ENCODE measurements at regions not wholly inside any gene's neighbourhood (a gene's known extent, or its start where the extent isn't known, plus 50 kb on each side); places are given as distances from the start of the nearest gene placed in this dataset.

DNA sequence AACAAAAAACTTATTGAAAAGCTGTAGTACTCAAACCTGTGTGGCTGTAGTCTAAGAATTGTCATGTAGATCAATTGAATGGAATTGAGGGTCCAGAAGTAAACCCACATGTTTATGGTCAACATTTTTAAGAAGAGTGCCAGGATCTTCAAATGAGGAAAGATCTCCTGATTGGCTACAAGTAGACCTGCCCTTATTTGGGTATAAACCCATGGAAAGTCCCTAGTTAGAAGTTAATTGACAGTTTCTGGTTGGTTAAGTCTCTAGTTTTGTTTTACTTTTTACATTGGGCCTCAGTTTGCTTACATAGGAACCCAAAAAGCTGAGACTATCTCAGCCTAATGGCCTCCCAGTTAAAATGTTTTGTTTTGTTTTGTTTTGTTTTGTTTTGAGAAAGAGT is 91.9 kb upstream of the RESF1 start:
- no peak for DNase-seq (ENCODE audit: low read depth)

DNA sequence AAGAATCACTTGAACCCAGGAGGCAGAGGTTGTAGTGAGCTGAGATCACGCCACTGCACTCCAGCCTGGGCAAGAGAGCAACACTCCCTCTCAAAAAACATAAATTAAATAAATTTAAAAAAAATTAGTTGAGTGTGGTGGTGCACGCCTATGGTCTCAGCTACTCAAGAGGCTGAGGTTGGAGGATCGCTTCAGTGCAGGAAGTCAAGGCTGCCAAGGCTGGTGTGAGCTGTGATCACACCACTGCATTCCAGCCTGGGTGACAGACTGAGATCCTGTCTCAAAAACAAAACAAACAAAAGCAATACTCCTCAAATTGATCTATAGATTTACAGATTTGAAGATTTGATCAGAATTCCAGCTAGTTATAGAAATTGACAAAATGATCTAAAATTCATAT is 92.7 kb upstream of the RESF1 start:
- no peak for DNase-seq (ENCODE audit: low read depth)

DNA sequence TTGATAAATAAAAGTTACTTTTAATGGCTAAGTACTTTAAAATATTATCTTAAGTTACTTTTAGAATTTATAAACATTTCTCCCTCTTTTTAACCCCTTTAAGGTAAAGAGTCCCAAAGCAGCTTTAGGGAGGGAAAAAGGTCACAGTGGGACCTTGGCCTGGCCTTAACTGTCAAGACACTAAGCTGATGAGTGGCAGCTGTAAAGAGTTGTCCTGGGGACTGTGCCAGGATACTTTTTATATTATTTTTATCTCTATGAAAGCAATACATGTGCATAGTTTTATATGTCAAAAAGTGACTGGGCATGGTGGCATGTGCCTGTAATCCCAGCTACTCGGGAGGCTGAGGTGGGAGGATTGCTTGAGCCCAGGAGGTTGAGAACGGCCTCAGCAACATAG is 94.2 kb upstream of the RESF1 start:
- DNase-seq (ENCODE audit: low read depth), result no peak

DNA sequence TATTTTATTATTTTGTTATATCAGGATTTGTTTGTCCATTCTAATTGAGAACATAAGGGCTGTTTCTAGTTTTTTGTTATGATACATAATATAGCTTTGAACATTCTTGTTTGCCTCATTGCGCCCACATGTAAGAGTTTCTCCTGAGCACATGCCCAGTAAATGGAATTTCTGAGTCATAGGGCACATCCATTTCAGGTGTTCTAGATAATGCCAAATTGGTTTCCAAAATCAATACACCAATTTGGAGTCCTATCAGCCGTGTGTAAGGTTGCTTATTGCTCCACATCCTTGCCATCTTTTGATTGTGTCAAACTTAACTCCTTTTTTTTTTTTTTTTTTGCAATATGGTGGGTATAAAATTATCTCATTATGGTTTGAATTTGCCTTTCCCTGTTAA is 97.9 kb upstream of the RESF1 start:
- no peak for DNase-seq (ENCODE audit: low read depth)

DNA sequence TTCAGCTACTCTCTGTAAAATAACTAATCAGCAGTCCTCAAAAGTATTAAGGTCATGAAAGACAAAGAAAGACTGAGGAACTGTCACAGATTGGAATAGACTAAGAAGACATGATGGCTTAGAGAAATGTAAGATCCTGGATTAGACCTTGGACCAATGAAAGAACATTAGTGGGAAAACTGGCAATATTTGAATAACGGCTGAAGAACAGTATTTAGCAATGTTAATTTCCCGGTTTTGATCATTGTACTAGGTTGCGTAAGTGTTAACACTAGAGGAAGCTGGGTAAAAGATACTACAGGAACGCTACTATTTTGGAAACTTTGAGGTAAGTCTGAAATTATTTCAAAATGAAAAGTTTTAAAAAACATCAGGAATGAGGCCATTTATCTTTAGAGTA is 98.8 kb upstream of the RESF1 start:
- no peak for DNase-seq (ENCODE audit: low read depth)

DNA sequence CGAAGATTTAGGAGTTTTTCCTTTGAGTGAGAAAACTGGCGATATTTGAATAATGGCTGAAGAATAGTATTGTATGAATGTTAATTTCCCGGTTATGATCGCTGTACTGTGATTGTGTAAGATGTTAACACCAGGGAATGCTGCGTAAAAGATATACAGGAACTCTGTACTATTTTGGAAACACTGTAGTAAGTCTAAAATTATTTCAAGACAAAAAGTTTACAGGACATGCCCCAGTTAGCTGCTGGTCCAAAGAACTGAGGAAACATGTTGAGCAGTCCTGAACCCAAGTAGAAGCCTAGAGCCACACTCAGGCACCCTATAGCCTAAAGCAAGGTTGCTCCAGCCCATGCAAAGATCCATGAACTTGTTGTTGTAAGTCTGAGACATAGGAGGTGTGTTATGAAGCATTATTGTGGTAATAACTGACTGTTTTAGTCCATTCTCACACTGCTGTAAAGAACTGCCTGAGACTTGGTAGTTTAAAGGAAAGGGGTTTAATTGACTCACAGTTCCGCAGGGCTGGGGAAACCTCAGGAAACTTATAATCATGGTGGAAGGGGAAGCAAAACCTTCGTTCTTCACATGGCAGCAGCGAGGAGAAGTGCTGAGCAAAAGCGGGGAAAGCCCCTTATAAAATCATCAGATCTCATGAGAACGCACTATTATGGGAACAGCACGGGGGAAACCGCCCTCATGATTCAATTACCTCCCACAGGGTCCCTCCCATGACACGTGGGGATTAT is 99.8 kb upstream of the RESF1 start:
- no peak for DNase-seq (ENCODE audit: low read depth)

DNA sequence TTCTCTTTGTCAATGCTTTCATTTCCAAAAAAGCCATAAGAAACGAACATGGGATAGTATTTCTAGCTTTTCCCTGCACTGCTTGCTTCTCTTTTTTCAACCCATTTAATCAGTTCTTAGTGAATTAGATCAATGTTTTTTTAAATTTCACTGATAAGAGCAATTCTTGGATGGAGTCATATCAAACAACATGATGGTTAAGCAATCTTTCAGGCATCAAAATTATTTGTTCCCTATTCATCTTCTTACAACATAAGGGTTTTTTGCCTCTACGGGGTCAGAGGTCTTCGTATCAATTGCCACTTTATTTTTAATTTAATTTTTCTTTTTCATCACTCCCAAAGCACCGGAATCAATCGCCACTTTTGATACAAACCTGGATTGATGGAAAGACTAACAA is 103.8 kb upstream of the RESF1 start:
- no peak for DNase-seq (ENCODE audit: low read depth)

DNA sequence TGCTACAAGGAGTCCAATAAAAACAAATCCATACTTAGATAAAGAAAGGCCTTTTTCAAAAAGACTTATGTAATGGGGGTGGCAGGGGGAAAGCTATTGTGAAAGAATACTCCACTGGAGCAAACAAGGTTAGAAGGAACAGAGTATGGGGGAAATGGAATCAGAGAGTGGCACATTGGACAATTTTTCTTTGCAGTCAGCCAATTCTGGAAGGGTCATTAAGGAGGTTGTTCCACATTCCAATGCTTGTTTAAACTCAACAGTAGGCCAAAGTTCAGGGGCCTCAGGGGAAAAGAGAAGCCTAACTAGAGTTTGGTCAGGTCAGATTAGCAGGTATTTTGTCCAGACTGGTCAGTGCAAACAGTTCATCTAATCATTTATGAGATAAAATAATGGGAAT is 105.2 kb upstream of the RESF1 start:
- no peak for DNase-seq (ENCODE audit: low read depth)

DNA sequence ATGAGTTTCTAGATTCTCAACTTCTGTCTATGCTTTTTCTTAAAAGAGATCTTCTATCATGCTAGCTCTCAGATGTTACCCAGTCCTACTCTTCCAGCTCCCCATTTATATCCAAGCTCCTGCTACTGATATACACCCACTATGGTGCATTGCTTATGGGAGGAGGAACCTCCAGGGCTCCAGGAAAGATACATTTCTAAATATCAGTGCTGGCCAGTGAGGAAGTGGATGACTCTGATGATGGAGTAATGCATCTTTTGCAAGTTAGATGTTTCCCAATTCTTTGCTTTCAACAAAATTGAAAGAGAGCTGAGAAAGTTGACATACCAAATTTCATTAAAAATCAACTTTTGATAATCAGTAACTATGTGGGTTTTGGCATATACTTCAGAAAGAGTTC is 105.7 kb upstream of the RESF1 start:
- no peak for DNase-seq (ENCODE audit: low read depth)

DNA sequence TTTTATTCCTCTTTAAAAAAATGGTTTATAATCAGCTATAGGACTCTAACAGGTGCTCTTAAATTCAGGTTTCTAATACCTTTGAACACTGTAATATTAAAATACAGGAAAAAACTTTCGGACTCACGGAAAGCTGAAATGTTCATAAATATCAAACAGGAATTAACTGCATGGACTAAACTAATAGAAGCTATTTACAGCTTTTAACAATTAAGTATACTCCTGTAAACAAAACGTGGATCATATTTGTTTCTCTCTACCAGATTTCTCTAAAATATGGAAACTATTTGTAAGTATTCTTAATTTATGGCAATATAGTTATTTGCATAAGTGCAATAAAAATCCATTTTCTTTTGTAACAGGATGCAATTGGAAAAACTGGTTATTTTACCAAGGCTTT is 108.9 kb upstream of the RESF1 start:
- DNase-seq (ENCODE audit: low read depth), result no peak

DNA sequence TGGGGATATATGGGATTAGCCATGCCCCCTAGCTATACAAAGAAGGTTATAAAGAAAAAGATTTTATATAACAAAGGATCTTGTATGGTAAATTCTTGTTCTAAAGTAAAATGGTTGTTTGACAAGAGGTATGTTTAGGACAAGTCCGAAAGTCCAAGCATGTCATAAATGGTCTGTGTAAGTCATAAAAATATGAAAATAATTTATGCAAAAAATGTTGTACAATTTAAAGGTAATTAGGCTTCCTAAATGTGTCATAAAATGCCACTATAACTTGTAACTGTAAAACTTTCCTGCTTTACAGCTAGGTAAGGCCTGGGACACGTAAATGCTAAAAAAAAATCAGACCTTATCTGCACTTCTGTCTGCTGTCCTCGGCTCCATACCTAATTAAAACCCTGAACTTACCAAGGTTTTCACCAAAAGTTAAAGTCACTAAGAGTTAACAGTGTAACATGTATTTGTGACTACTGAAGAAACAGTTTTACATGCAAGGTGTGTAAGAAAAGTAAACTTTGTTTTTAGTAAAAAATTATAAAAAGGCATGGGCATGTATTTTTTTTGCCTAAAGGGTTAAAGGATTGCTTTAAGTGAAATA is 110.0 kb upstream of the RESF1 start:
- DNase-seq (ENCODE audit: low read depth), result no peak

DNA sequence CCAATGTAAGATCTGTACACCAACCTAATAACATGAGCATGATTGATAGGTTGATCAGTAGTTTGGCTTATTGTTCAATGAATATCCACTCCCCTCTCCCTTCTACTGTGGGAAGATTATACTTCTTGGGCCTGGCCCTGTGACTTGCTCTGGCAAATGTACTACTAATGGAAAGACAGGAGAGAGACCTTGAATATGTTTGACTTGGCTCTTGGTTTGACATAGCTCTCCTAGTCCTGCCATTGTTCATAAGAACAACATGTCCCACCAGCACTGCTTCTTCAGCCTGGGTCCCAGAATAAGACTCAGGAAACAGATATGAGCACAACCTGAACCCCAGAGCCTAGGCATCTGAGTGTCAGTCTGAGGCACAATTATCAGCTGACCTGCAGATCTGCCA is 112.8 kb upstream of the RESF1 start:
- DNase-seq (ENCODE audit: low read depth), result no peak

DNA sequence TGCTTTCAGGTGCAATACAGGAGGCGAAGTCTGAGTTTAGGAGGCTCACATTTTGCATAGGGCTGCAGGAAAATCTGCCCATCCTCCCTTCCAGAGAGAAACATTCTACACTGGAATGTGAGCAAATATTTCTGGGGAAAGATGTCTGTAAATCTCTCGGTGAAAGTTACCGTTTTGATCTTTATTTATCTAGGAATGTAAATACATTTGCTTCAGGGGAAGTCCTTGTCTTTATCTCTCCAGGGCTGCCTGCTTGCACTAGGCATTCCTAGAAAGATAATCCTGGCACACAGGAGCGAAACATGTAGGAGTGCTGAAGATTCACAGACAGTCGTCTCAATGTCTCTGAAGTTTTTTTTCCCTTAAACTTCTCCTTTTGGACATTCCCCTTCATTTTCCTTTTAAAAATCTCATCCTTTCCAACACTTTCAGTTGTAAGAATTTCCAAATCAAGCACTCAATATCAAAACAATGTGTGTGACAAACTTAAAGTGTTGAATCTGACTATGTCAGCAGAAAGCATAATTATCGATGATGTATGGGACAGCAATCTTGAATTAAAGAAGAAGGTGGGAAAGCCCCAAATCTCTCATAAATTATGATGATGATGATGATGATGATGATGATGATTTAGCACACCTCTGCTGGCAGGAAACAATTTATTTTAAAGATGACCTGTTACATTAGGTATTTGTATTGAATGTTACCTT is 113.4 kb upstream of the RESF1 start:
- DNase-seq (ENCODE audit: low read depth), result no peak

DNA sequence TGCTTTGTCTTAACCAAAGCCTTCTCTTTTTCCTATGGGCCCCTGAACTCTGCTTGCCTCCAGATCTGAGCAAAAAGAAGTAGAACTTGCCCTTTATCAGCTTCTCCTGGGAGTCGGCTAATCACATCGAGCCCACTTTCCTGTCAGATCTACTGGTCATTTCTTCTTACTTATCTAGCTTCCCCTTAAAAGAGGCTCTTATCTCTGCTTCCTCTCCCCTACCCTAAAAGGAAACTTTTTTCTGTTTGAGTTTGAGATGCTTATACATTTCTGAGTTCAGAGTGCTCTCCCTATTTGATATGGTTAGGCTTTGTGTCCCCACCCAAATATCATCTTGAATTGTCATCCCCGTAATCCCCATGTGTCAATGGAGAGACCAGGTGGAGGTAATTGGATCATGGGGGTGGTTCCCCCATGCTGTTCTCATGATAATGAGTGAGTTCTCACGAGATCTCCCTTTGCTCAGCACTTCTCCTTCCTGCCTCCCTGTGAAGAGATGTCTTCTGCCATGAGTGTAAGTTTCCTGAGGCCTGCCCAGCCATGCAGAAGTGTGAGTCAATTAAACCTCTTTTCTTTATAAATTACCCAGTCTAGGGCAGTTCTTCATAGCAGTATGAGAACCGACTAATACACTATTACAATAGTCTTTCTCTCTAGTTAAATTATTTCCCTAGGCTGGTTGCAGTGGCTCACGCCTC is 114.7 kb upstream of the AMN1 start:
- no peak for DNase-seq (ENCODE audit: low read depth)

DNA sequence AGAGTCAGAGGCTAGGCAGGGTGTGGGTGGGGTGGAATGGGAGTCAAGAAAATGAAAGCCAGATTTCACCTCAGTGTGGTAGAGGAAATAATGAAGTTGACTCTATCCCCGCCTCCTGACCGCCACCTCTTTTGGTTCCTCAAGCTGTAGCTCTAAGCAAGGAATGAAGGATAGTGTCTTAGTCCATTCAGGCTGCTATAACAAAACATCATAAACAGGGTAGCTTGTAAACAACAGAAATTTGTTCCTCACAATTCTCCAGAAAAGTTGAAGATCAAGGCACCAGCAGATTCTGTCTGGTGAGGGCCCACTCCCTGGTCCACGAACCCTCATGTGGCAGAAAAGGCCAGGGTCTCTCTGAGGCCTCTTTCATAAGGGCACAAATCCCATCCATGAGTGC is 109.1 kb upstream of the AMN1 start:
- no peak for DNase-seq (ENCODE audit: low read depth)

DNA sequence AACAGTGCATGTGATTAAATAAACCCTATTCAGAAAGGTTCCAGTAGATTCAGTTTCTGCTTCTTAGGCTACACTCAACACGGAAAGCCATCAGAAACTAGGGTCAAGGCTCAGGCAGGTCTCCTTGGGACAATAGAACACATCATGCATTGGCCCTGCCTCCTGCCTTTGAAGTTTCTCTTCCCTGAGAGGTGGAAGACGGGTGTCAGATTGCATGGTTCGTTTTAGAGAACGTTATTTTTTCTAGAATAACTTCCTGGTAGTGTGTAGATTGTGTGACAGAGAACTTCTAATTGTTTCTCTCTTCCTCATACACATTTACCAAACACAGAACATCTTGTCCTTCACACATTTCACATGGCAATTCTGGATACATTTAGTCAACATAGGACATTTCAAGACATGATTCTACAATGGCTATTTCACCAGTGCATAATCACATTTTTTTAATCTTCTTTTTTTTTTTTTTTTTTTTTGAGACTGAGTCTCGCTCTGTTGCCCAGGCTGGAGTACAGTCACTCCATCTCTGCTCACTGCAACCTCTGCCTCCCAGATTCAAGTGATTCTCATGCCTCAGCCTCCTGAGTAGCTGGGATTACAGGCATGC is 106.6 kb upstream of the AMN1 start:
- no peak for DNase-seq (ENCODE audit: low read depth)

DNA sequence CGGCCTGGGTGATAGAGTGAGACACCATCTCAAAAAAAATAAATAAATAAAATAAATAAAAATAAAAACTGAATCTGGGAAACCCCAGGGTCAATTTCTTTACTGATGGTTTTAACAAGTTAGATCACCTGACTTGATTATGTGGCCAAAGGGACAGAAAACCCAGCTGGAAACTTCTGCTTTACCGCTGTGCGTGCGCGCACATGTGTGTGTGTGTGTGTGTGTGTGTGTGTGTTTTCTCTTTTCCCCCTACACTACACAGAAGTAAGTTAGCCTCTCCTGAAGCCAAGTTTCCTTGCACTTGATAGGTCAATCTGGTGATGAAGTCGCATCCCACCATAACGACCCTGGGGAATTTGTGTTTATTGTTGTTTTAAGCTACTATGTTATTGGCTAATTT is 105.3 kb upstream of the AMN1 start:
- no peak for DNase-seq (ENCODE audit: low read depth)

DNA sequence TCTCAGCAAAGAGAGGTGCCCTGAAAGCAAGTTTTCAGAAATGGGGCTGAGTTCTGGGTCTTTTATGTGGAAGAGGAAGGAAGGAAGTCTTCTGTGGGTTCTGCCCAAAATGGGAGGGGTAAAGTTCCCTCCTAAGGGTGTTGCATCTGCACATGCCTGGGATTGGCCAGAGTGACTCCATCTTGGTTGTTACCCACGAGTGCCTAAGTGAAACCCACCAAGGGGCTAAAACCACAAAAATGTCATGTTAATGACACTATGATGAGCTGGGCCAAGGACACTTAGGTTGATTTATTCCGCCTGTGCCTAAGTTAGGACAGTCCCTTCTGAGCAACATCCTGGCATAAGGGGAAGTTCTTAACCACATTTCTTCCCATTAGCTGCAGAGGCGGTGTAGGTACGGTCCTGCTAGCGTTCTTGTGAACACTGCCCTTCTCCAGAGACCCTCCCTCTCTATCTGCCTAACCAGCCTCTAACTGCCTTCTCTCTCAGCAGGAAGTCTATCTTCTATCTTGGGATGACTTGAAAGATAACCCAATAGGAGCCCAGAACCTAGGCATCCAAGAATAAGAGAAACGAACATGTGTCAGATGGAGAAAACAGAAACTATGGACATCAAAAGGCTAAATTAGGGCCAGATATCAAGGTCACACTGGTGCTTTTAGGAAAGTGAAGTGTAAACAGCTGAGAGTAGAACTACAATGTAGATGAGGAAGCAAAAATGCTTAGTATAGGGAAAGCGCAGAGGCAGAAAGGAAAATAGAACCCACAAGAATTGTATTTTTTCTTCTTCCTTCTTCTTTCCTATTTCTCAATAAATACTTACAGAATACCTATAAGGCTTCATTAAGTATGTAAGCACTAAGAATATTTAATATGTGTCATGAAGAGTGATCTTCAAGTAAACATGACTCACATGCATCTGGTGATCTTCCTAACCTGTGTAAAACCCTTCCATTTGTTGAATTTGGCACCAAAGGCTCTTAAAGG is 104.2 kb upstream of the AMN1 start:
- DNase-seq (ENCODE audit: low read depth), result no peak

DNA sequence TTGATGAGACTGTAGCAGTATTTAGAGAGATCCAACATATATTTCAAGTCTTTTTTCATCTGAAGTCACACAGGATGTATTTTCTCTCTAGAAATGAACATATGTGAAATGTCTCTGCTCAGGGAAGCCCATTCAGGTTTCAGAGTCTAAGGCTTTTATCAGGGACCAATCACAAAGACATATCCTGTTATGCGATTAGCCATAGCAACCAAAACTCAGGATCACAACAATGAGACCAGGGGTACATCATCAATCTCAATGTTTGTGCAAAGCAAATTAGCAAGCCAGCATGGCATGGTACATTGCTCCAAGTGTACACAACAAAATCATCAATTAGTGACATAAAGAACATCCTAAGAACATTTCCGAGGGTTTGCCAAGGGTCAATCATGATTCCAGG is 99.2 kb upstream of the AMN1 start:
- no peak for DNase-seq (ENCODE audit: low read depth)

DNA sequence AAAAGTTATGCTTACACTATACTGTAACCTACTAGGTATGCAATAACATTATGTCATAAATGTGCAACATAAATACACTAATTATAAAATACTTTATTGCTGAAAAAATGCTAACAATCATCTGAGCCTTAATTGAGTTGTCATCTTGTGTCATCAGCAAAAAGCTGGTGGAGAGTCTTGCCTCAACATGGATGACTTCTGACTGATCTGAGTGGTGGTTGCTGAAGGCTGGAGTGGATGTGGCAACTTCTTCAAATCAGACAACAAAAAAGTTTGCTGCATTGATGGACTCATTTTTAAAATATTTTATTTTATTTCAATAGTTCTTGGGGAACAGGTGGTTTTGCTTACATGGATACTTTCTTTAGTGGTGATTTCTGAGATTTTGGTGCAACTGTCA is 93.9 kb upstream of the AMN1 start:
- no peak for DNase-seq (ENCODE audit: low read depth)

DNA sequence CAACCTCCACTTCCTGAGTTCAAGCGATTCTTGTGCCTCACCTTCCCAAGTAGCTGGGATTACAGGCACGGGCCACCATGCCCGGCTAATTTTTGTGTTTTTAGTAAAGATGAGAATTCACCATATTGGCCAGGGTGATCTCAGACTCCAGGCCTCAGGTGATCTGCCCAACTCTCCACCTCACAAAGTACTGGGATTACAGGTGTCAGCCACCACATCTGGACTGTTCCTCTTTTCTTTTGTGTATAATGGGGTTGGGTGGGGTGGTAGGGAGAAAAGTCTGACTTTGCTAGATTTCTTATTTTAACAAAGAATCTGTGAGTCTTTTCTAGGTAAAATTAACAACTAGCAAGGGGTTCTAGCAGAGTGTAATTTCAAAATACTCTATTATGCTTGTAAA is 92.7 kb upstream of the AMN1 start:
- no peak for DNase-seq (ENCODE audit: low read depth)

Measured in activated T-helper 9 cell treated with anti-CD3 and anti-CD28 coated beads, Interleukin-2, amount 50 U/mL, for 16 hours (primary cell).